DND-41 (cell line): ENCODE measurements at regions not wholly inside any gene's neighbourhood (a gene's known extent, or its start where the extent isn't known, plus 50 kb on each side); places are given as distances from the start of the nearest gene placed in this dataset.

Experiments
- ATAC-seq: fragments of 200-7000 bp; cut with Tn5 transposase; 3 replicates; pipeline ENCODE4 v1.9.1; 2021; ENCODE audit warnings: low read depth; ENCODE audit not compliant: insufficient read depth
- DNase-seq: peaks from one replicate; pipeline ENCODE4 v3.0.0-alpha.2; 2020
- H2AFZ ChIP-seq: 2 replicates; pipeline ENCODE4 v1.6.0; 2012; ENCODE audit warnings: low read depth, low read length
- H3K27ac ChIP-seq: 2 replicates; pipeline ENCODE4 v1.5.1; 2012; ENCODE audit warnings: low read length, inconsistent platforms
- H3K27me3 ChIP-seq: fragments of 200-600 bp; sonication (generic); 2 replicates; pipeline ENCODE4 v1.6.0; 2012; ENCODE audit warnings: low read length, mild to moderate bottlenecking, inconsistent platforms; ENCODE audit not compliant: insufficient read depth, poor library complexity
- H3K36me3 ChIP-seq: 2 replicates; pipeline ENCODE4 v1.5.1; 2012; ENCODE audit warnings: low read length, inconsistent platforms; ENCODE audit not compliant: insufficient read depth
- H3K4me1 ChIP-seq: 2 replicates; pipeline ENCODE4 v1.5.1; 2012; ENCODE audit warnings: mild to moderate bottlenecking, low read length; ENCODE audit not compliant: insufficient read depth
- H3K4me2 ChIP-seq: 2 replicates; pipeline ENCODE4 v1.6.0; 2012; ENCODE audit warnings: mild to moderate bottlenecking, moderate library complexity, low read length, inconsistent platforms; ENCODE audit not compliant: insufficient read depth
- H3K4me3 ChIP-seq, 2 experiments: fragments of 200-600 bp in 1 of 2; shearing (Covaris generic) in 1 of 2; 2 replicates each; pipeline ENCODE4 v1.5.1; 2012 to 2016; ENCODE audit warnings: inconsistent platforms in 2 of 2, low read length in 2 of 2, mild to moderate bottlenecking in 2 of 2, low read depth in 1 of 2, moderate library complexity in 1 of 2
- H3K79me2 ChIP-seq: 2 replicates; pipeline ENCODE4 v1.6.0; 2012; ENCODE audit warnings: low read length, inconsistent platforms; ENCODE audit not compliant: insufficient read depth
- H3K9ac ChIP-seq: 2 replicates; pipeline ENCODE4 v1.6.0; 2012; ENCODE audit warnings: low read depth, mild to moderate bottlenecking, inconsistent platforms, low read length, moderate library complexity
- H3K9me3 ChIP-seq: 2 replicates; pipeline ENCODE4 v1.5.1; 2012; ENCODE audit warnings: low read length, moderate library complexity, mild to moderate bottlenecking, inconsistent platforms; ENCODE audit not compliant: insufficient read depth, severe bottlenecking
- H4K20me1 ChIP-seq: 2 replicates; pipeline ENCODE4 v1.6.0; 2012; ENCODE audit warnings: low read length; ENCODE audit not compliant: insufficient read depth
- EZH2 ChIP-seq: IDR thresholded peaks from 3 replicates; pipeline ENCODE4 v1.6.1; 2012; ENCODE audit warnings: borderline replicate concordance, low read depth, mild to moderate bottlenecking, moderate library complexity, low read length, inconsistent platforms; ENCODE audit not compliant: severe bottlenecking
- TF ChIP-seq, protein P1 (sequence below): IDR thresholded peaks from 2 replicates; pipeline ENCODE4 v1.5.1; 2012; ENCODE audit warnings: borderline replicate concordance, low read length, moderate library complexity, mild to moderate bottlenecking; ENCODE audit not compliant: poor library complexity, severe bottlenecking; ENCODE audit errors: extremely low read depth

DNA sequence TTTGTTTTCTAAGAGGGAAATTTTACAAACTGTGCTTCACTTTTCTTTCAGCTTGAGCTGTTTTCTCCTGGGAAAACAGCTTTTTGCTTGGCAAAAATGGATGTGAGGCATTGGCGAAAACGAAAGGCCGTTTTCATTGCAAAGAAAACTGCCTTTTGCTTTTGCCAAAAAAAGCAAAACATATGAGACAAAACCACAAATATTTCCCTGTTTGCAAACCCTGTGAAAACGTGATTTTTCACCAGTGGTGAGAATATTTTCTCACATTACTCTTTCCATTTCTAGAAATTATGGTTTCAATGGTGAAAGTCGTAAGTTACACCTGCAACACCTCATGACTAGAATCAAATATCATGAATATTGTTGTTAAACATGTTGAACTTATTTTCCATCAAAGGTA lies 74.0 kb upstream of the ZBTB18 start:
- no peaks in the 10 kb centered on the region for H4K20me1 ChIP-seq

DNA sequence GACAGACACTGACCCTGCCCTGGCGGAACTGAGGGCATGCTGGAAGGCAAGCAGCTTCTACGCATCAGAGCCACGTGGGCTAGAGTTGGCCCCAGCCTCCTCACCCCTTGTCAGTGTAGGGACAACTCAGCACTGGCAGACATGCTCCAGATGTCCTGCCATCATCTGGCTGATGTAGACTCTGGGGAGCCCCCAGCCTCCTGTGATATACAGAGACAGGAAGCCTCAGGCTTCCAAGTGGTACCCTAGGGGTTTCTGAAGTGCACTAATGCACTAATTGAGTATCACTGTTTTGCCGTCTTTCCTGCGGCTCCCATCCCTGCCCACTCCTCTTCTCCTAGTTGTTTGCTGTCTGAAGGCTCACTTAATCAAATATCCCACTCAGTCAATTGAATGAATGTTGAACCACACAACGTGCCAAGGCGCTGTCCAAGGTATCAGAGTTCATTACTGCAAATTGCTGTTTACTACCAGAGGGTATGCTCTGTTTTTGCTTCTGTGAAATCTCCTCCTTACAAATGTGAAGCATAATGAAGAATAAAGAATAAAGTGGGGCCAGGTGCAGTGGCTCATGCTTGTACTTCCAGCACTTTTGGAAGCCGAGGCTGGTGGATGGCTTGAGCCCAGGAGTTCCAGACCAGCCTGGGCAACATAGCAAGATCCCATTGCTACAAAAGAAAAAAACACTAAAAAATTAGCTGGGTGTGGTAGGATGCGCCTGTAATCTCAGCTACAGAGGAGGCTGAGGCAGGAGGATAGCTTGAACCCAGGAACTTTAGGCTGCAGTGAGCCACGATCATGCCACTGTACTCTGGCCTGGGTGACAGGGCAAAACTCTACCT lies 76.4 kb upstream of the ZBTB18 start:
- DNase-seq, result peak; percentile 35

More for the DNA sequence above, 74.0 kb upstream of the ZBTB18 start:
- Histone ChIP-seq H3K4me2 (no peak overlapping the region), H2AFZ (no peak overlapping the region), H3K4me1 (no peaks in the 10 kb centered on the region), H3K27ac (no peak overlapping the region), H3K9ac (no peak overlapping the region), H3K4me3 (no peak overlapping the region), H3K36me3 (no peaks in the 10 kb centered on the region), H3K79me2 (no peaks in the 10 kb centered on the region), H3K27me3 (no peaks in the 10 kb centered on the region), H3K9me3 (no peaks in the 10 kb centered on the region)
- ATAC-seq (no peak), DNase-seq (no peak)
- TF ChIP-seq, protein P1, sequence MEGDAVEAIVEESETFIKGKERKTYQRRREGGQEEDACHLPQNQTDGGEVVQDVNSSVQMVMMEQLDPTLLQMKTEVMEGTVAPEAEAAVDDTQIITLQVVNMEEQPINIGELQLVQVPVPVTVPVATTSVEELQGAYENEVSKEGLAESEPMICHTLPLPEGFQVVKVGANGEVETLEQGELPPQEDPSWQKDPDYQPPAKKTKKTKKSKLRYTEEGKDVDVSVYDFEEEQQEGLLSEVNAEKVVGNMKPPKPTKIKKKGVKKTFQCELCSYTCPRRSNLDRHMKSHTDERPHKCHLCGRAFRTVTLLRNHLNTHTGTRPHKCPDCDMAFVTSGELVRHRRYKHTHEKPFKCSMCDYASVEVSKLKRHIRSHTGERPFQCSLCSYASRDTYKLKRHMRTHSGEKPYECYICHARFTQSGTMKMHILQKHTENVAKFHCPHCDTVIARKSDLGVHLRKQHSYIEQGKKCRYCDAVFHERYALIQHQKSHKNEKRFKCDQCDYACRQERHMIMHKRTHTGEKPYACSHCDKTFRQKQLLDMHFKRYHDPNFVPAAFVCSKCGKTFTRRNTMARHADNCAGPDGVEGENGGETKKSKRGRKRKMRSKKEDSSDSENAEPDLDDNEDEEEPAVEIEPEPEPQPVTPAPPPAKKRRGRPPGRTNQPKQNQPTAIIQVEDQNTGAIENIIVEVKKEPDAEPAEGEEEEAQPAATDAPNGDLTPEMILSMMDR, result no peak
- TF ChIP-seq EZH2, result no peak

DNA sequence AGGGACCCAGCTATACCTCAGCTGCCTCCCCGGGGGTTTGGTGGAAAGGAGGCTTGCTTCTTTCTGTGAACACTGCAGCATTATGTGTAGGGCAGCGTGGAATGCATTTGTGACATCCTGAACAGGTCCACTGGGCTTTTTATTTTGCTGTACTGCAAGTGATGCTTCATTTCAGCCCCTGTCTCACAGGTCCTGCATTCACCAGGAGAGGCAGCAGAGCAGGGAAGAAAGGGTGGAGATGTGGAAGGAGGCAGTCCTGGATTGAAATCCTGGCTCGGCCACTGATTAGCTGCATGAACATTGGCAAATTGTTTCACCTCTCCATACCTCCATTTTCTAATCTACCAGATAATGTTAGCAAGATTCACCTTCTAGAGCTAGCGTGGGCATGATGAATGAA lies 77.9 kb upstream of the ZBTB18 start:
- TF ChIP-seq EZH2, result no peak
- TF ChIP-seq, protein P1, result no peak
- ATAC-seq, result no peak
- peaks cover 8% of the 10 kb centered on the region for H3K27me3 ChIP-seq

More for the DNA sequence above, 76.4 kb upstream of the ZBTB18 start:
- Histone ChIP-seq H4K20me1 (no peaks in the 10 kb centered on the region), H3K4me2 (no peak overlapping the region), H3K9me3 (no peaks in the 10 kb centered on the region), H2AFZ (no peak overlapping the region), H3K4me3 (no peak overlapping the region), H3K9ac (no peak overlapping the region), H3K79me2 (no peaks in the 10 kb centered on the region), H3K27me3 (no peaks in the 10 kb centered on the region), H3K4me1 (no peaks in the 10 kb centered on the region), H3K36me3 (no peaks in the 10 kb centered on the region), H3K27ac (no peak overlapping the region)
- TF ChIP-seq, protein P1, result no peak
- no peak for TF ChIP-seq EZH2
- ATAC-seq, result 0 out of 3 replicates have a peak, but pooled peaks have one; percentile 35

More for the DNA sequence above, 77.9 kb upstream of the ZBTB18 start:
- Histone ChIP-seq H3K79me2 (no peaks in the 10 kb centered on the region), H3K9me3 (no peaks in the 10 kb centered on the region), H4K20me1 (no peaks in the 10 kb centered on the region), H3K9ac (no peak overlapping the region), H3K36me3 (no peaks in the 10 kb centered on the region), H3K4me1 (no peaks in the 10 kb centered on the region), H2AFZ (no peak overlapping the region), H3K27ac (no peak overlapping the region), H3K4me2 (no peak overlapping the region), H3K4me3 (no peak overlapping the region)
- no peak for DNase-seq
